Thoracic aorta (tissue), 2 donors: ENCODE measurements at regions not wholly inside any gene's neighbourhood (a gene's known extent, or its start where the extent isn't known, plus 50 kb on each side); places are given as distances from the start of the nearest gene placed in this dataset.
"Not testable (repeated sequence)": the region's sequence is repeated elsewhere in the genome, so short reads cannot be mapped to it uniquely, and the experiment has no call there.

ENCODE experiments used
- ATAC-seq: fragments of 150-250 bp; one replicate; pipeline ENCODE4 v1.8.0; 2017; ENCODE audit warnings: low read depth; ENCODE audit not compliant: insufficient number of reproducible peaks, low FRiP score
- DNase-seq: peaks from one replicate; pipeline ENCODE4 v3.0.0-alpha.2; 2020; ENCODE audit warnings: low spot score
- H3K27ac ChIP-seq, 2 donors: fragments of 200-600 bp; sonication (generic); 1 replicate in 1 of 2; 2 replicates in 1 of 2; pipeline ENCODE4 v1.5.1; 2016; ENCODE audit warnings: mild to moderate bottlenecking in 2 of 2, moderate library complexity in 2 of 2
- H3K27me3 ChIP-seq: fragments of 200-600 bp; sonication (generic); replicated peaks from 2 replicates; pipeline ENCODE4 v1.6.0; 2016; ENCODE audit warnings: mild to moderate bottlenecking; ENCODE audit not compliant: insufficient read depth
- H3K36me3 ChIP-seq: fragments of 200-600 bp; sonication (generic); one replicate; pipeline ENCODE4 v1.5.1; 2016
- H3K4me1 ChIP-seq, 2 donors: fragments of 200-600 bp; sonication (generic); 1 replicate in 1 of 2; 2 replicates in 1 of 2; pipeline versions ENCODE4 v1.5.1 to v1.6.0; 2016; ENCODE audit warnings: low read depth in 2 of 2, mild to moderate bottlenecking in 1 of 2; ENCODE audit not compliant: control insufficient read depth in 1 of 2
- H3K4me3 ChIP-seq: fragments of 200-600 bp; sonication (generic); 2 replicates; pipeline ENCODE4 v1.5.1; 2016; ENCODE audit warnings: mild to moderate bottlenecking
- H3K9me3 ChIP-seq: fragments of 200-600 bp; sonication (generic); 2 replicates; pipeline ENCODE4 v1.5.1; 2016
- CTCF ChIP-seq: fragments of 200-600 bp; sonication (generic); IDR thresholded peaks from one replicate; pipeline ENCODE4 v1.5.1; 2019; ENCODE audit warnings: antibody characterized with exemption

DNA sequence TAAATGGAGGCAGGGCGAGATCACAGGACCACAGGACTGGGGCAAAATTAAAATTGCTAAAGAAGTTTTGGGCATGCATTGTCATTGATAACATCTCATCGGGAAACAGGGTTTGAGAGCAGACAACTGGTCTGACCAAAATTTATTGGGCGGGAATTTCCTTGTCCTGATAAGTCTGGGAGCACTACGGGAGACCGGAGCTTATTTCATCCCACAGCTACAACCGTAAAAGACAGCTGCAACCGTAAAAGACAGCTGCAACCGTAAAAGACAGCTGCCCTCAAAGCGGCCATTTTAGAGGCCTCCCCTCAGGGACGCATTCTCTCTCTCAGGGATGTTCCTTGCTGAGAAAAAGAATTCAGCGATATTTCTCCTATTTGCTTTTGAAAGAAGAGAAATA is 170.4 kb upstream of the NPAP1 start:
- not testable (repeated sequence) for H3K27ac ChIP-seq, ATAC-seq, DNase-seq, H3K4me1 ChIP-seq, H3K27me3 ChIP-seq, H3K4me3 ChIP-seq, H3K36me3 ChIP-seq, H3K9me3 ChIP-seq

GRCh38 chr15:24509714-24510113 is 165.9 kb upstream of the NPAP1 start:
- not testable (repeated sequence) for H3K27ac ChIP-seq, ATAC-seq, H3K27me3 ChIP-seq, DNase-seq, H3K9me3 ChIP-seq, H3K4me3 ChIP-seq, H3K4me1 ChIP-seq, H3K36me3 ChIP-seq

DNA sequence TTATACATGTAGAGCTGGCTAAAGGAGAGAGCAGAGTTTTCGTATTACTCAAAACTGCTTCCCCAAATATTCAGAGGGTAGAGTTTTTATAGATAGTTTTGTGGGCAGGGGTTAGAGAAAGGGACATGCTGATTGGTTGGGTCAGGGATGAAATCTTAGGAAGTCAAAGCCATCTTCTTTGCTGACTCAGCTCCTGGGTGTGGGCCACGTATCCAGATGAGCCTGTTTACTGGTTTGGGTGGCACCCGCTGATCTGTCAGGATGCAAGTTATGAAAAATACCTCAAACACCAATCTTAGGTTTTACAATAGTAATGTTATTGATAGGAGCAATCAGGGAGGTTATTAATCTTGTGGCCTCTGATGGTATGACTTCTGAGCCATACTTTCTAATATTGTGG is 164.0 kb upstream of the NPAP1 start:
- H3K4me1 ChIP-seq, H3K27ac ChIP-seq, H3K9me3 ChIP-seq, H3K36me3 ChIP-seq, H3K4me3 ChIP-seq, DNase-seq, H3K27me3 ChIP-seq, ATAC-seq: not testable (repeated sequence)

DNA sequence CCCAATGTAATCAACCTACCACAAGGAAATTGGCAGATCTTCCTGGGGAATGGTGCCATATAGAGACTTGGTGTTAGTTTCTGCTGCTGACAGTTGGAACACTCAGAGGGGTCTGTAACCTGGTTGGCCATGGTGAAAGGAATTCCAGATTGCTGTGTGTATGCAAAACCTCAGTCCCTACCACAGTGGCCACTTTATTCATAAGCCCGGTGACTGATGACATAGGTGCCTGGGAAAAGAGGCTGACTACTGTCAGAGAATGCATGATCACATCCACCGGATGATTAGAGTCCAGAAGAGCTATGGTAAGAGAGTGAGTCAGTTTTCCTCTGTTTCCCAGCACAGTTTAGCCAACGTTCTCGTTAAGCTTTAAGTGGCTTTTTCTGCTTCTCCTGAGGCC is 156.8 kb upstream of the NPAP1 start:
- not testable (repeated sequence) for H3K9me3 ChIP-seq, H3K27me3 ChIP-seq, H3K4me1 ChIP-seq, DNase-seq, ATAC-seq, H3K27ac ChIP-seq, H3K36me3 ChIP-seq, H3K4me3 ChIP-seq

DNA sequence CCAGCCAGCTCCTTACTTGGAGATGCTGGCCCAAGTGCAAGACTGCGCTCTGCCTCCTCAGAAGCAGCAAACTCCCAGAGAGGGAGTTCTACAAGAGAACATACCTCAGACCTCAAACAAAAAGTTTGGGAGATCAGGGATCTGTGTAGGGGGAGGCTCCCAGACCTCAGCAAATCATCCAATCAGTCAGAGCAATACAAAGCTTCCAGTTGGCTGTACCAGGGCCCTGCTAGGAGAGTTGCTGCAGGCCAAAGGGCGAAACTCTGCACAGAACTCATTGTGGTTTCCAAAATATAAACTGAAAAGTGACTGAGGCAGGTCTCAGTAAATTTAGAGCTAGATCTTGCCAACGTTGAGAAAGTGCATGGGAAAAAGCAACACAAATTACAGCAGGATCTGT is 144.3 kb upstream of the NPAP1 start:
- not testable (repeated sequence) for H3K27ac ChIP-seq, H3K9me3 ChIP-seq, H3K27me3 ChIP-seq, H3K36me3 ChIP-seq, H3K4me1 ChIP-seq, ATAC-seq, DNase-seq, H3K4me3 ChIP-seq

DNA sequence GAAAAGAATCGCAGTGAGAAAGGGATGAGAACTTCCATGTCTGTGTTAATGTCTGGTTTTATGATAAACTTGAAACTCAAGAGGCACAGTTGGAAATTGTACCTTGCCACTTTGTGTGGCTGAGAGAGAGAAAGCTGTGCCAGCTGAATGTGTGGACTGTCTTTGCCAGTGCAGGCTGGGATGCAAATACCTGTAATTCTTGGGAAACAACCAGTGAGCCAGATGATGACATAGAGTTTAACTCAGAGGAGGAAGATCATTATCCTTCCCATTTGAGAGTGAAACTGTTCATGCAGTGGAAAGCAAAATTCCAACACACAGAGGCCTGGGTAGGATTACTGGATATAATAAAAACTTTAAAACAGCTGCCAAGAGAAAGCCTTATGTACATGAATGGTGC is 141.5 kb upstream of the NPAP1 start:
- not testable (repeated sequence) for H3K4me1 ChIP-seq, H3K36me3 ChIP-seq, H3K4me3 ChIP-seq, ATAC-seq, H3K27me3 ChIP-seq, DNase-seq, H3K27ac ChIP-seq, H3K9me3 ChIP-seq

- H3K4me3 ChIP-seq, H3K36me3 ChIP-seq, H3K27ac ChIP-seq, H3K27me3 ChIP-seq, H3K4me1 ChIP-seq, H3K9me3 ChIP-seq, ATAC-seq, DNase-seq: not testable (repeated sequence)
Observed at GRCh38 chr15:24557281-24557680, 118.3 kb upstream of the NPAP1 start.

DNA sequence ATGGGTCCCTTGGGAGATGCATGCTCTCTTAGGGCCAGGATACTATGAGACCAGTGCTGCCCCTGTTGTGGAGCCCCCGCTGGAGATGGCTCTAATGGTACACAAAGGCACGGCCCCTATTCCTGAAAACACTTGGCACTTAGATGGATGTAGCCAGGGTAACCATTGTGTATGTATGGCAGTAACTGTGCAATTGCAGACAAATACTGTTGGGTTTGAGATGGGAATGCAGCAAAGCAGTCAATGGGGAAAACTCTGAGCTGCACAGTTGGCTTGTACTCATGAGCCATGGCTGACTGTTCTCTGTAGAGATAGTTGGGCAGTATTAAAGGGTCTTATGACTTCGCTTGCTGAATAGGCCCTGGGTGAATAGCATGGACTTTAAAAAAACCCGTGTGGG is 67.9 kb upstream of the NPAP1 start:
- ATAC-seq (no peak), DNase-seq (no peak)
- no peak for TF ChIP-seq CTCF

GRCh38 chr15:24617646-24618045 is 57.9 kb upstream of the NPAP1 start:
- no peak for TF ChIP-seq CTCF
- no peaks in the 10 kb centered on the region for H3K27me3 ChIP-seq
- ATAC-seq (no peak), DNase-seq (no peak)
- H3K4me3 ChIP-seq: no peak overlapping the region
- no peaks in the 10 kb centered on the region for H3K9me3 ChIP-seq
- no peaks in the 10 kb centered on the region for H3K4me1 ChIP-seq
- H3K36me3 ChIP-seq: no peaks in the 10 kb centered on the region
- H3K27ac ChIP-seq: no peak overlapping the region

More for the DNA sequence above, 67.9 kb upstream of the NPAP1 start:
- Histone ChIP-seq H3K27ac (no peak overlapping the region), H3K36me3 (no peaks in the 10 kb centered on the region), H3K27me3 (no peaks in the 10 kb centered on the region), H3K9me3 (no peaks in the 10 kb centered on the region), H3K4me1 (no peaks in the 10 kb centered on the region), H3K4me3 (no peak overlapping the region)
